ENCODE measurements at regions not wholly inside any gene's neighbourhood (a gene's known extent, or its start where the extent isn't known, plus 50 kb on each side); places are given as distances from the start of the nearest gene placed in this dataset.

DNA sequence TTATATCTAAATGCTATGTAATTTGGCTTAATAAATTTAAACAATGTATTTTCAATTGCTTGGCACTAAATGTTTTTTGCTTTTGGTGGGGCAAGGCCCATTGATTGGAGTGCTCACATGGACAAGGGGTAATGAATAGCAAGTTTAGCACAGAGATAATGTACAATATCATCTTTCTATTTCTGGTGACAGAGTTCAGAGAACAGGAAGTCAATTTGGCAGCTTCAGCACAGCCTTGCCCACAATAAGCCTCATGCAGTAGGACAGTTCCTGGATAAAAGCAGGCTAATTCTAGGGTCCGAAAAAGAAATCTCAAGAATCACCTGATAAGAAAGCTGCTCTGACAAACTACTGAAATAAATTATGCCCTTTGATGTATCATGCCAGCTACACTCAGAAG is 443.9 kb upstream of the FSHR start:
- H3K4me1 ChIP-seq: no peaks in the 10 kb centered on the region
- TF ChIP-seq POLR2A (IDR thresholded peaks at IDR 0.05): no peak
- TF ChIP-seq, protein P1, sequence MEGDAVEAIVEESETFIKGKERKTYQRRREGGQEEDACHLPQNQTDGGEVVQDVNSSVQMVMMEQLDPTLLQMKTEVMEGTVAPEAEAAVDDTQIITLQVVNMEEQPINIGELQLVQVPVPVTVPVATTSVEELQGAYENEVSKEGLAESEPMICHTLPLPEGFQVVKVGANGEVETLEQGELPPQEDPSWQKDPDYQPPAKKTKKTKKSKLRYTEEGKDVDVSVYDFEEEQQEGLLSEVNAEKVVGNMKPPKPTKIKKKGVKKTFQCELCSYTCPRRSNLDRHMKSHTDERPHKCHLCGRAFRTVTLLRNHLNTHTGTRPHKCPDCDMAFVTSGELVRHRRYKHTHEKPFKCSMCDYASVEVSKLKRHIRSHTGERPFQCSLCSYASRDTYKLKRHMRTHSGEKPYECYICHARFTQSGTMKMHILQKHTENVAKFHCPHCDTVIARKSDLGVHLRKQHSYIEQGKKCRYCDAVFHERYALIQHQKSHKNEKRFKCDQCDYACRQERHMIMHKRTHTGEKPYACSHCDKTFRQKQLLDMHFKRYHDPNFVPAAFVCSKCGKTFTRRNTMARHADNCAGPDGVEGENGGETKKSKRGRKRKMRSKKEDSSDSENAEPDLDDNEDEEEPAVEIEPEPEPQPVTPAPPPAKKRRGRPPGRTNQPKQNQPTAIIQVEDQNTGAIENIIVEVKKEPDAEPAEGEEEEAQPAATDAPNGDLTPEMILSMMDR (IDR thresholded peaks at IDR 0.05): no peak
- no peak for TF ChIP-seq EP300 (IDR thresholded peaks at IDR 0.05)
- TF ChIP-seq POLR2AphosphoS5 (IDR thresholded peaks at IDR 0.05): no peak
- no peaks in the 10 kb centered on the region for H3K27me3 ChIP-seq
- intact Hi-C loops (cut with DNase I; ENCODE audit: low total_unique reads): no loop called here
- DNase-seq: no peak
- no peak overlapping the region for H3K4me3 ChIP-seq
- 56 to 76% (median 67%) methylated on average over 1 of the region's 1 CpG for WGBS, 5 donors
- H3K27ac ChIP-seq: no peak overlapping the region
- H3K9me3 ChIP-seq: peaks cover 0 to 14% (median 7%) of the 10 kb centered on the region in 4 donors
- H3K36me3 ChIP-seq: no peaks in the 10 kb centered on the region

DNA sequence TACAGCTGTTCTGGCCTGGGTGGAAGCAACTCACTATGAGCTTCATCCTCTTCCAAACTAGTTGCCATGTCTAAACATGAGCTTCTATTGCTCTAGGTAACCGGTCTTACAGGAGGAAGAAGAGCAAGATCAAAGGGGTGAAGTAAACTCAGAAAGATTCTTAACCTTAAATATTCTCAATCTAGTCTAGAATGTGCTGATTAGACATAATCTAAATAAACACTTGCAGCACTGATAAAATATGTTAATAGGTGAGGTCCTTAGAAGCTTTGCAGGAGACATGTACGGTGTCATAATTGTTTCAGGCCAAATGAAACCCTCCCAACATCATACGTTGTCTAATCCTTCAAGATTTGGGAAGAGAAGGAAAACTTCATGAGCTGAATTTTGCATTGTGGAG is 431.6 kb upstream of the FSHR start:
- TF ChIP-seq, protein P1 (IDR thresholded peaks at IDR 0.05): no peak
- no peak for TF ChIP-seq POLR2A (IDR thresholded peaks at IDR 0.05)
- no peak for TF ChIP-seq POLR2AphosphoS5 (IDR thresholded peaks at IDR 0.05)
- no peak for TF ChIP-seq EP300 (IDR thresholded peaks at IDR 0.05)
- no peaks in the 10 kb centered on the region for H3K4me1 ChIP-seq
- H3K36me3 ChIP-seq: no peaks in the 10 kb centered on the region
- H3K27me3 ChIP-seq: no peaks in the 10 kb centered on the region
- WGBS, 5 donors: 83 to 90% (median 86%) methylated on average over 3 of the region's 3 CpGs
- H3K27ac ChIP-seq: no peak overlapping the region
- DNase-seq: no peak
- no peaks in the 10 kb centered on the region for H3K9me3 ChIP-seq
- intact Hi-C loops (cut with DNase I; ENCODE audit: low total_unique reads): no loop called here
- H3K4me3 ChIP-seq: no peak overlapping the region

GRCh38 chr2:49582946-49583345 is 428.6 kb upstream of the FSHR start:
- WGBS, 5 donors: 40 to 62% (median 56%) methylated on average over 5 of the region's 5 CpGs

GRCh38 chr2:49577041-49577440 is 422.7 kb upstream of the FSHR start:
- Histone ChIP-seq H3K27me3 (no peaks in the 10 kb centered on the region), H3K4me1 (no peaks in the 10 kb centered on the region), H3K9me3 (no peaks in the 10 kb centered on the region), H3K36me3 (no peaks in the 10 kb centered on the region), H3K27ac (no peak overlapping the region), H3K4me3 (no peak overlapping the region)
- no peak for DNase-seq
- WGBS, 5 donors: 29 to 58% (median 50%) methylated on average over 1 of the region's 1 CpG
- no peak for TF ChIP-seq POLR2AphosphoS5 (IDR thresholded peaks at IDR 0.05)
- TF ChIP-seq EP300 (IDR thresholded peaks at IDR 0.05): no peak
- no peak for TF ChIP-seq POLR2A (IDR thresholded peaks at IDR 0.05)
- TF ChIP-seq, protein P1 (IDR thresholded peaks at IDR 0.05): no peak
- intact Hi-C loops (cut with DNase I; ENCODE audit: low total_unique reads): no loop called here

More at GRCh38 chr2:49582946-49583345, 428.6 kb upstream of the FSHR start:
- Histone ChIP-seq H3K27me3 (no peaks in the 10 kb centered on the region), H3K27ac (no peak overlapping the region), H3K4me1 (no peaks in the 10 kb centered on the region), H3K9me3 (no peaks in the 10 kb centered on the region), H3K36me3 (no peaks in the 10 kb centered on the region), H3K4me3 (no peak overlapping the region)
- DNase-seq: peak in 1 of 2 donors; percentile 35
- TF ChIP-seq, protein P1 (IDR thresholded peaks at IDR 0.05): no peak
- TF ChIP-seq EP300 (IDR thresholded peaks at IDR 0.05) (no peak), POLR2A (IDR thresholded peaks at IDR 0.05) (no peak), POLR2AphosphoS5 (IDR thresholded peaks at IDR 0.05) (no peak)
- intact Hi-C loops (cut with DNase I; ENCODE audit: low total_unique reads): no loop called here

All from stomach (tissue), 8 donors.